ENCODE measurements at regions not wholly inside any gene's neighbourhood (a gene's known extent, or its start where the extent isn't known, plus 50 kb on each side); places are given as distances from the start of the nearest gene placed in this dataset.

- CTCF ChIA-PET = no interaction called here
- 67% methylated on average over 1 of the region's 1 CpG for WGBS (ENCODE audit: low lambda C conversion rate)
- Histone ChIP-seq H3K27ac (ENCODE audit: low read depth in 2 of 2, low read length in 1 of 2) (no peak overlapping the region), H3K79me2 (ENCODE audit: insufficient read depth) (no peaks in the 10 kb centered on the region), H3K9ac (no peak overlapping the region), H3K4me1 (ENCODE audit: control insufficient read depth in 1 of 2, insufficient read depth in 2 of 2, low read depth in 1 of 2, low read length in 1 of 2) (no peaks in the 10 kb centered on the region), H2AFZ (ENCODE audit: low read depth) (no peak overlapping the region), H3F3A (replicated peaks; ENCODE audit: insufficient read depth) (no peaks in the 10 kb centered on the region), H3K4me2 (no peak overlapping the region), H4K20me1 (ENCODE audit: insufficient read depth) (no peaks in the 10 kb centered on the region), H3K9me2 (no peaks in the 10 kb centered on the region), H3K27me3 (ENCODE audit: insufficient read depth) (no peaks in the 10 kb centered on the region), H3K4me3 (ENCODE audit: low read depth in 2 of 2, low read length in 1 of 2) (no peak overlapping the region), H3K36me3 (replicated peaks in 1 of 2; ENCODE audit: control insufficient read depth in 1 of 2, insufficient read depth in 2 of 2, low read length in 1 of 2) (no peaks in the 10 kb centered on the region), H3K9me3 (no peaks in the 10 kb centered on the region)
- no peak for DNase-seq
- POLR2A ChIA-PET = no interaction called here
- TF ChIP-seq RXRA (IDR thresholded peaks at IDR 0.05; ENCODE audit: borderline replicate concordance, low read depth) (no peak), PBX3 (IDR thresholded peaks at IDR 0.05) (no peak), TAF1 (IDR thresholded peaks at IDR 0.05; ENCODE audit: borderline replicate concordance, low read depth, low read length) (no peak), USF1 (IDR thresholded peaks at IDR 0.05; ENCODE audit: borderline replicate concordance, low read depth) (no peak), RAD21 (IDR thresholded peaks at IDR 0.05; ENCODE audit: low read length) (no peak), NRF1 (IDR thresholded peaks at IDR 0.05; ENCODE audit: low read depth, low read length) (no peak), FOSL2 (IDR thresholded peaks at IDR 0.05; ENCODE audit: borderline replicate concordance, low read depth) (no peak), RFX5 (IDR thresholded peaks at IDR 0.05; ENCODE audit: low read length) (no peak), EZH2phosphoT487 (IDR thresholded peaks at IDR 0.05; ENCODE audit: borderline replicate concordance, low read depth) (no peak), RCOR1 (IDR thresholded peaks at IDR 0.05; ENCODE audit: low read length) (no peak), REST (IDR thresholded peaks at IDR 0.05; ENCODE audit: low read depth, low read length) (no peak)
These were observed 214.1 kb downstream of the COL4A1 start for GRCh38 chr13:110092831-110093247.

GRCh38 chr13:110089815-110090214, 217.1 kb downstream of the COL4A1 start:
- Histone ChIP-seq H3K9ac (no peak overlapping the region), H3K36me3 (replicated peaks in 1 of 2; ENCODE audit: control insufficient read depth in 1 of 2, insufficient read depth in 2 of 2, low read length in 1 of 2) (no peaks in the 10 kb centered on the region), H3F3A (replicated peaks; ENCODE audit: insufficient read depth) (no peaks in the 10 kb centered on the region), H3K4me1 (ENCODE audit: control insufficient read depth in 1 of 2, insufficient read depth in 2 of 2, low read depth in 1 of 2, low read length in 1 of 2) (no peaks in the 10 kb centered on the region), H3K4me2 (no peak overlapping the region), H3K79me2 (ENCODE audit: insufficient read depth) (no peaks in the 10 kb centered on the region), H3K27ac (ENCODE audit: low read depth in 2 of 2, low read length in 1 of 2) (no peak overlapping the region), H3K9me3 (peaks cover 6% of the 10 kb centered on the region; the same call in 1 of the 2 replicates), H4K20me1 (ENCODE audit: insufficient read depth) (no peaks in the 10 kb centered on the region), H3K27me3 (ENCODE audit: insufficient read depth) (no peaks in the 10 kb centered on the region), H3K9me2 (no peaks in the 10 kb centered on the region), H3K4me3 (ENCODE audit: low read depth in 2 of 2, low read length in 1 of 2) (no peak overlapping the region), H2AFZ (ENCODE audit: low read depth) (no peak overlapping the region)
- ChIA-PET CTCF (interaction anchor here (0.7 to 1.9 kb wide), 8 partner anchors 12 to 1407 kb away, joined by 3 to 8 read pairs (median 4); no protein-coding TSS in a partner anchor), POLR2A (no interaction called here)
- TF ChIP-seq FOSL2 (IDR thresholded peaks at IDR 0.05; ENCODE audit: borderline replicate concordance, low read depth) (no peak), RCOR1 (IDR thresholded peaks at IDR 0.05; ENCODE audit: low read length) (no peak), NFIC (IDR thresholded peaks at IDR 0.05; ENCODE audit: borderline replicate concordance) (no peak), GATA2 (CRISPR knock-in tag; IDR thresholded peaks at IDR 0.05) (no peak), GABPA (IDR thresholded peaks at IDR 0.05; ENCODE audit: low read depth) (no peak), SIN3A (IDR thresholded peaks at IDR 0.05; ENCODE audit: borderline replicate concordance, low read depth, low read length) (no peak), CTCF (IDR thresholded peaks at IDR 0.05) (peak; percentile 50)
- WGBS (ENCODE audit: low lambda C conversion rate) = 56% methylated on average over 4 of the region's 4 CpGs
- DNase-seq = no peak
